ENCODE measurements at regions not wholly inside any gene's neighbourhood (a gene's known extent, or its start where the extent isn't known, plus 50 kb on each side); places are given as distances from the start of the nearest gene placed in this dataset.
A peak's percentile ranks its signal among the peaks of the same experiment; 100 is the strongest.

DNA sequence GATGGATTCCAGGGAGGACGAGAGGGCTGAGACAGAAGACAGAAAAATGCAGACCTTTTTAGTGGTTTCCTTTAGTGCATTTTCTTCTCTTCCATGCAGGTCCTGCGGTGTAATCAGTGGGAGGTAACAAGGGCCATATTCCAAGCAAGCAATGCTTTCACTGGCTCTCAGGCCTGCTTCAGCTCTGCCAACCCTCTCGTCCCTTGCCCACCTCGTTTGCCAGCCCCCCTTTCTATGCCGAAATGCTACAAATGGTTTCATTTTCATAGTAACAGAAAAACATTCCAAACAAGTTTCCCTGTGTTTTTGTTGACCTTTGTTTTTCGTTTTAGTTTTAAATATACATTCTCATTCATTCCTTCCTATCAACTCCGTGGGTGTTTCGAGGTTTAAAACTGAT, 443.1 kb downstream of the TTLL7 start:
- Histone ChIP-seq H3K36me3 (ENCODE audit: control insufficient read depth in 2 of 2, insufficient read depth in 2 of 2, low read length in 1 of 2) (no peaks in the 10 kb centered on the region), H2AFZ (ENCODE audit: control insufficient read depth, low read depth, low read length) (no peak overlapping the region), H3K27ac (ENCODE audit: control insufficient read depth, insufficient read depth) (no peak overlapping the region), H3K4me3 (no peak overlapping the region), H3K79me2 (ENCODE audit: control insufficient read depth, insufficient read depth, low read length) (no peaks in the 10 kb centered on the region), H3K9me3 (replicated peaks; ENCODE audit: control insufficient read depth, insufficient read depth, low read length) (no peaks in the 10 kb centered on the region), H3K27me3 (replicated peaks in 1 of 2; ENCODE audit: control insufficient read depth in 2 of 2, insufficient read depth in 2 of 2, low read length in 1 of 2) (no peaks in the 10 kb centered on the region), H4K20me1 (ENCODE audit: control insufficient read depth, insufficient read depth) (no peaks in the 10 kb centered on the region), H3K9ac (ENCODE audit: control insufficient read depth, insufficient read depth, low read length) (no peak overlapping the region), H3K4me2 (ENCODE audit: control insufficient read depth, insufficient read depth) (no peak overlapping the region), H3K4me1 (ENCODE audit: control insufficient read depth, insufficient read depth, low read length) (no peaks in the 10 kb centered on the region)
- SMC1A ChIA-PET (ENCODE audit: uncharacterized antibody, unreplicated experiment) = interaction anchor here (1.4 kb wide), 1 partner anchor 9 kb away, joined by 3 read pairs; no protein-coding TSS in a partner anchor
- FAIRE-seq (no peak), ATAC-seq (no peak), DNase-seq (ENCODE audit: low read depth, low spot score) (no peak)
- RAD21 ChIA-PET (ENCODE audit: unreplicated experiment) = no interaction called here
- no TSS peak for BruUV-seq (replicated peaks)
- intact Hi-C loops (cut with micrococcal nuclease; ENCODE audit: unreplicated experiment) = no loop called here
- in situ Hi-C loops (cut with MboI) = no loop called here
- CTCF ChIA-PET = no interaction called here
- POLR2A ChIA-PET = no interaction called here
- TF ChIP-seq SUPT20H (IDR thresholded peaks at IDR 0.05; ENCODE audit: borderline replicate concordance, control insufficient read depth, low read depth, low read length) (no peak), SUZ12 (IDR thresholded peaks at IDR 0.05; ENCODE audit: unreplicated experiment) (no peak), E4F1 (IDR thresholded peaks at IDR 0.05; ENCODE audit: borderline replicate concordance, partially characterized antibody) (no peak)
- 68% methylated on average over 8 of the region's 8 CpGs for WGBS (ENCODE audit: insufficient coverage, insufficient replicate concordance, low lambda C conversion rate, missing lambda C conversion rate)

- DNase-seq (ENCODE audit: low read depth, low spot score) (no peak), ATAC-seq (peak; percentile 26), FAIRE-seq (no peak)
- H3K4me2 ChIP-seq (ENCODE audit: control insufficient read depth, insufficient read depth) = no peak overlapping the region
- ChIA-PET POLR2A (no interaction called here), CTCF (interaction anchor here (1.1 kb wide), 1 partner anchor 10 kb away, joined by 4 read pairs; no protein-coding TSS in a partner anchor), SMC1A (ENCODE audit: uncharacterized antibody, unreplicated experiment) (interaction anchor here (1.4 kb wide), 1 partner anchor 11 kb away, joined by 3 read pairs; no protein-coding TSS in a partner anchor), RAD21 (ENCODE audit: unreplicated experiment) (no interaction called here)
- in situ Hi-C loops (cut with MboI) = no loop called here
- no peak overlapping the region for H3K9ac ChIP-seq (ENCODE audit: control insufficient read depth, insufficient read depth, low read length)
- H2AFZ ChIP-seq (ENCODE audit: control insufficient read depth, low read depth, low read length) = no peak overlapping the region
- BruUV-seq (replicated peaks) = no TSS peak
- H3K4me1 ChIP-seq (ENCODE audit: control insufficient read depth, insufficient read depth, low read length) = no peaks in the 10 kb centered on the region
- no peak overlapping the region for H3K4me3 ChIP-seq
- intact Hi-C loops (cut with micrococcal nuclease; ENCODE audit: unreplicated experiment) = no loop called here
- WGBS (ENCODE audit: insufficient coverage, insufficient replicate concordance, low lambda C conversion rate, missing lambda C conversion rate) = 49% methylated on average over 6 of the region's 6 CpGs
- H4K20me1 ChIP-seq (ENCODE audit: control insufficient read depth, insufficient read depth) = no peaks in the 10 kb centered on the region
- no peaks in the 10 kb centered on the region for H3K36me3 ChIP-seq (ENCODE audit: control insufficient read depth in 2 of 2, insufficient read depth in 2 of 2, low read length in 1 of 2)
- no peaks in the 10 kb centered on the region for H3K9me3 ChIP-seq (replicated peaks; ENCODE audit: control insufficient read depth, insufficient read depth, low read length)
- no peaks in the 10 kb centered on the region for H3K27me3 ChIP-seq (replicated peaks in 1 of 2; ENCODE audit: control insufficient read depth in 2 of 2, insufficient read depth in 2 of 2, low read length in 1 of 2)
- TF ChIP-seq SMAD5 (IDR thresholded peaks at IDR 0.05; ENCODE audit: low read depth) (no peak), CBFB (IDR thresholded peaks at IDR 0.05; ENCODE audit: low read depth) (no peak)
- TF ChIP-seq, protein P1, sequence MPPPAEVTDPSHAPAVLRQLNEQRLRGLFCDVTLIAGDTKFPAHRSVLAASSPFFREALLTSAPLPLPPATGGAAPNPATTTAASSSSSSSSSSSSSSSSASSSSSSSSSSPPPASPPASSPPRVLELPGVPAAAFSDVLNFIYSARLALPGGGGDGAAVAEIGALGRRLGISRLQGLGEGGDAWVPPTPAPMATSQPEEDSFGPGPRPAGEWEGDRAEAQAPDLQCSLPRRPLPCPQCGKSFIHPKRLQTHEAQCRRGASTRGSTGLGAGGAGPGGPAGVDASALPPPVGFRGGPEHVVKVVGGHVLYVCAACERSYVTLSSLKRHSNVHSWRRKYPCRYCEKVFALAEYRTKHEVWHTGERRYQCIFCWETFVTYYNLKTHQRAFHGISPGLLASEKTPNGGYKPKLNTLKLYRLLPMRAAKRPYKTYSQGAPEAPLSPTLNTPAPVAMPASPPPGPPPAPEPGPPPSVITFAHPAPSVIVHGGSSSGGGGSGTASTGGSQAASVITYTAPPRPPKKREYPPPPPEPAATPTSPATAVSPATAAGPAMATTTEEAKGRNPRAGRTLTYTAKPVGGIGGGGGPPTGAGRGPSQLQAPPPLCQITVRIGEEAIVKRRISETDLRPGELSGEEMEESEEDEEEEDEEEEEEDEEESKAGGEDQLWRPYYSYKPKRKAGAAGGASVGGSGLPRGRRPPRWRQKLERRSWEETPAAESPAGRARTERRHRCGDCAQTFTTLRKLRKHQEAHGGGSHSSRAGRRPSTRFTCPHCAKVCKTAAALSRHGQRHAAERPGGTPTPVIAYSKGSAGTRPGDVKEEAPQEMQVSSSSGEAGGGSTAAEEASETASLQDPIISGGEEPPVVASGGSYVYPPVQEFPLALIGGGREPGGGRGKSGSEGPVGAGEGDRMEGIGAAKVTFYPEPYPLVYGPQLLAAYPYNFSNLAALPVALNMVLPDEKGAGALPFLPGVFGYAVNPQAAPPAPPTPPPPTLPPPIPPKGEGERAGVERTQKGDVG (CRISPR knock-in tag; IDR thresholded peaks at IDR 0.05) = no peak
- H3K79me2 ChIP-seq (ENCODE audit: control insufficient read depth, insufficient read depth, low read length) = no peaks in the 10 kb centered on the region
- no peak overlapping the region for H3K27ac ChIP-seq (ENCODE audit: control insufficient read depth, insufficient read depth)
Measured at GRCh38 chr1:83554174-83554573, 444.8 kb downstream of the TTLL7 start.
